OCI-LY7 (cell line): ENCODE measurements at regions not wholly inside any gene's neighbourhood (a gene's known extent, or its start where the extent isn't known, plus 50 kb on each side); places are given as distances from the start of the nearest gene placed in this dataset.

Experiments used
- CTCF ChIP-seq: fragments of 200-600 bp; sonication (generic); conservative IDR thresholded peaks from 2 replicates; pipeline ENCODE4 v1.5.1; 2014; ENCODE audit warnings: mild to moderate bottlenecking, antibody characterized with exemption, low read length, moderate library complexity, mixed read lengths
- EZH2phosphoT487 ChIP-seq: fragments of 200-600 bp; sonication (generic); IDR thresholded peaks from 2 replicates; pipeline ENCODE4 v1.6.1; 2018; ENCODE audit warnings: low read depth, borderline replicate concordance, mild to moderate bottlenecking, mixed run types, antibody characterized with exemption, low read length, moderate library complexity, mixed read lengths

DNA sequence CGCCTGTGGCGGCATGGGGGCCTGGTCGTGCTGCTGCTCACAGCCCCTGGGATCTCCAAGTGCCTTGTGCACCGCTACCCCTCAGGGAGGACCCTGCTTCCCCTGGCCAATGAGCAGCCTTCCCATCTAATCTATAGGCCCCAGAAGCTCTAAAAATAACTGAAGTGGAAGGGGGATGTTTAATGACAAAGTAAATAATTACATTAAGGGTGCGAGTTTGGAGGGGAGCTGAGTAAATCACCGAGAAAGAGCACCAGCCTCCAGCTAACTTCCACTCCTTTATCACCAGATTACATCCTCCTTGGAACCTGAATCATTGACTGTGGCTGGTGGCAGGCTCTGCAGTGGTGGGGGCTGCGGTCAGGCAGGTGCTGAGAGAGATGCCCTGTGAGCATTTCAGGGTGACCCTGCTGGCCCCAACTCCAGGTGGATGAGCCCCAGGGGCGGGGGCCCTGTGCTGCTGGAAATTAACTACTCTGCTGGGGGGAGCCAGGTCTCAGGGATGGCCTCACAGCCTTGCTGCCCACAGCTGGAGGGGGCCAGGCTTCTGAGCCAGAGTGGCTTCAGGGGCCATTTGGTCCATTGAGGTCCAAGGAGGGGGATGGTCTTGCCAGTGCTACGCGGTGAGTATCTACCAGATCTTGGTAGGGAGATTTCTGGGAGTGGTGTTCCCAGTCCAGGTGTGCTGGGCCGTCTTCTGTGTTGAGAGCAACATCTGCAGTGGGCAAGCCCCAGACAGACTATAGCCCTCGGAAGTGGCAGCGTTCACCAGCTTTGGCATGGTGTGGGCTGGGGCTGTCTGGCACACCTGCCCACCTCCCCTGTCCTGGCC lies 74.2 kb downstream of the GLI2 start:
- TF ChIP-seq CTCF: no peak
- no peak for TF ChIP-seq EZH2phosphoT487
